GM18868 (cell line): ENCODE measurements at regions not wholly inside any gene's neighbourhood (a gene's known extent, or its start where the extent isn't known, plus 50 kb on each side); places are given as distances from the start of the nearest gene placed in this dataset.
"Not testable (repeated sequence)": the region's sequence is repeated elsewhere in the genome, so short reads cannot be mapped to it uniquely, and the experiment has no call there.

Experiments used
- ATAC-seq: cut with Tn5 transposase; IDR thresholded peaks from one replicate; pipeline ENCODE4 v1.9.1; 2021; ENCODE audit warnings: mild to moderate bottlenecking, moderate library complexity; ENCODE audit not compliant: unreplicated experiment

DNA sequence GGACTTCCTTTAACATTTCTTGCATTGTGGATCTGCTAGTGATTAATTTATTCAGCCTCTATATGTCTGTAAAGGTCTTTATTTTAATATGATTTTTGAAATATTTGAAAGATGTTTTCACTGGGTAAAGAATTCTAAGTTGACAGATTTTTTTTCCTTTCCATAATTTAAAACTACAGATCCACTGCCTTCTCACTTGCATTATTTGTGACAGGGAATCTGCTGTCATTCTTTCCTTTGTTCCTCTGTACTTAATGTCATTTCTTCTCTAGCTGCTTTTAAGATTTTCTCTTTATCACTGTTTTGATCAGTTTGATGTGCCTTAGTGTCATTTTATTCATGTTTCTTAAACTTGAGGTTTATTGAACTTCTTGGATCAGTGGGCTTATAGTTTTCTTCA is 159.9 kb downstream of the CYB561 start:
- ATAC-seq: no peak

DNA sequence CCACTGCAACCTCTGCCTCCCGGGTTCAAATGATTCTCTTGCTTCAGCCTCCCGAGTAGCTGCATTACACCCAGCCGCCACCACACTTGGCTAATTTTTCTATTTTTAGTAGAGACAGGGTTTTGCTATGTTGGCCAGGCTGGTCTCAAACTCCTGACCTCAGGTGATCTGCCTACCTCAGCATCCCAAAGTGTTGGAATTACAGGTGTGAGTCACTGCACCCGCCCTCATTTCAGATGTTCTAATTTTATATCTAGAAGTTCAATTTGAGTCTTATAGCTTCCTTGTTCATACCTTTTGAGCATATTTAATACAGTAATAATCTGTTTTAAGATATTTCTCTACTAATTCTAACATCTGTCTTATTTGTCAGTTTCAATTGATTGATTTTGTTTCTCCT is 159.1 kb downstream of the CYB561 start:
- not testable (repeated sequence) for ATAC-seq

DNA sequence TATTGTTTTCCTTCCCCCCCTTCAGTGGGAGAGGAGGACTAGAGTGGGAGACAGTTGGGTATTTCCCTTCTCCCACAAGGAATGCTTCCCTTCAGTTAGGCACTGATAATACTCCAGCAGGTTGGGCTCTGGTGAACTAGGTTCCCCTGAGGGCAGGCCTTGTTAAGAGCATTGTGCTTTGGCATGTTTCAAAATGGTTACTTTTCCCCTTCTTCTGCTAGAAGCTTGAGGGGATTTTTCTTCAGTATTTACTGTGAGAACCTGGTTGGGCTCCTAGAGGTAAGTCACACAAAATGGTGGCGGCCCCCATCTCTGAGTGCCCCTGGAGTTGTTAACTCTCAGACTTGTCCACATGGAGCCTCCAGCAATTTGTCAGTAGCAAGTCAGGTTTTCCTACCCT is 156.2 kb downstream of the CYB561 start:
- ATAC-seq: no peak

DNA sequence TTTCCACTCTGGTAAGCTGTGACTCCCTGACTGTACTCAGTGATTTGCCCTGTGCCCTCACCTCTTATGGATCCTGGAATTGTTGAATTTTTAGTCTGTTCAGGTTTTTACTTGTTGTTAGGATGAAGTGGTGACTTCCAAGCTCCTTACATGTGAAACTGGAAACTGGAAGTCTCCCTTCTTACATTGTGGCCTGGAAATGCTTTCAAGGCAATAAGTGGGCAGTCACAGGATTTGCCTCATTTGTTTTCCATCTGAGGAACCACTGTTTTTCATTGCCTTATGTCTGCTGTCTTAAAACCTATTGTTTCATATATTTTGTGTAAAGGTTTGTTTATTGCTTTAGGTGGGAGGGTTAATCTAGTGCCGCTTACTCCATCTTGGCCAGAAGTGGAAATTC is 155.8 kb downstream of the CYB561 start:
- ATAC-seq: no peak

GRCh38 chr17:63290784-63291183 is 155.3 kb downstream of the CYB561 start:
- no peak for ATAC-seq

DNA sequence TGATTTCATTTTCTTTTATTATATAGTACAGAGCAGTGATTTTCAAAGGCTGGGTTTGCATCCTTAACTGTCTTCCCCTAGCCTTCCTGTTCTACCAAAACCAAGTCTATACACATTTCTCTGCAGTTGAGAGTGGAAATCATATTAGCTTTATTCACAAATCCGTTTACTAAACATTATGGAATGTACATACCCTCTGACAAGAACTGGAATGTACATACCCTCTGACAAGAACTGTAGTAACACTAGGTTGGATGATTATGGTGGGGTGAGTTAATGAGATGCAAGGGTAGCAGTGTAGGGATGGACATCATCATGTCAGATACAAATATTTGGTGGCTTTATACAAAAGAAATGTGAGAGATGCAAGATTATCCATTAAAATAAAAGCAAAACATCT is 154.8 kb downstream of the CYB561 start:
- ATAC-seq: no peak

DNA sequence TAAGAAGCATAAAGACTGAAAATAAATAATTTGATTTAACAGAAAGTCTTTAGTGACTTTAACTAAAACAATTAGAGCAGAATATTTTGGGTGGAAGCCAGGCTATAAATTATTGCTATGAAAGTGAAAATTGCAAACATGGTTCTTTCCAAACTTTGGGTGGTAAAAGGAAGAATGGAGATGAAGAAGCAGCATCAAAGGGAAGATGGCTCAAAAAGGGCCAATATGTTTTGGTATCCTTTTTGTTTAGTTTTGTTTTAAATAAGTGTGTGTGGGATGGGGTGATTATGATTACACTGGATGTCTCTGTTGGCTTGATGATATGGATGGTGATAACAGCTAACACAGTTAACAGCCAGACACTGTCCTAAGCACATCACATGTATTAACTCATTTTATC is 153.7 kb downstream of the CYB561 start:
- no peak for ATAC-seq

- ATAC-seq: no peak
Observed at GRCh38 chr17:63293323-63294075, 152.6 kb downstream of the CYB561 start.

- no peak for ATAC-seq
Observed at GRCh38 chr17:63294776-63295175, 151.3 kb downstream of the CYB561 start.

DNA sequence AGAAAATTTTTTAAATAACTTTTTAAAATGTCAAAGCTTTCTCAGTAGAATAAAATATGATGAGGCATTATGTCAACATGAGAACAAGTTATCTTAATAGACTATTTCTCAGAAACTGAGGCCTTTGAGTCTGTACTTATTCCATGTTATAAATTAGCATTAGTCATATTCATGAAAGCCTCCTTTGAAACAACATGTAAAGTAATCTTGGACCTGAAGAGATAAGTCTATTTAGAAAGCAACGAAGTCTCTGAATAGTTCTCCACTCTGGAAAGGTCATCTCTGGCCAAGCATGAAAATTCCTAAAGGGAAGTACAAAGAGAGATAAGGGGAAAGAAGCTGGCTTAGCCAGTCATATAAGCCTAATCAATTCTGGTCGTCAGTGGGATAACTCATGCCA is 150.8 kb downstream of the CYB561 start:
- no peak for ATAC-seq

DNA sequence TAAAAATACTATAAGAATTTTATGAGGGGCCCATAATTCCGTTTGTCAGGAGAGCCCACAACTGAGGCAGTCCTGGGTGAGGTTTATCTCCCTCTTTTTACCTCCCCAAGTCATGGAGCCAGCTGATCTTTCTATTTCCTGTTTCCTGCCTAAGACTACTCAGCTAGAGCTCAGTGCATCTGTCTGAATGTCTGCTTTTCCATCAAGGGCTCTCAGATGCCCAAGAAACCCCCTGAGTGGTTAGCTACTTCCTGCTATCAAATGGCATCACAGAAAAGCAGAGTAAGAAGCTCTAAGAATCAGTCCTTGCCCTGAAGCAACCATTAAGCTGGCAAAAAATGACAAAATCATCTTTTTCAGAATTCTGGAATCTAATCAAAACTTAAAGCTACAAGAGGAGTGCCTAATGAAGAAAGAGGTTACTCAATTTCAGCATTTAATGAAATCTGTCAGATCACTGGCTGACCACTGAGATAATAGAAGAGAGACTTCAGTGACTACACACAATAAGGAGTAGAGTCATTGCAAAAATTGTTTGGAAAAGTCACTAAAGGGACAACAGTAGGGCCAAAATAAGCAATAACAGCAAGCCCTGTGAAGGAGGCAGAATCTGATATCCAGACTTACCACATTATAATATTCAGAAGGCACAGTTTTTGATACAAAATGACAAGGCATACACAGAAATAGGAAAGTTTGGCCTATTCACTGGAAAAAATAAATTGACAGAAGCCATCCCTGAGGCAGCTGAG is 150.1 kb downstream of the CYB561 start:
- ATAC-seq: no peak

DNA sequence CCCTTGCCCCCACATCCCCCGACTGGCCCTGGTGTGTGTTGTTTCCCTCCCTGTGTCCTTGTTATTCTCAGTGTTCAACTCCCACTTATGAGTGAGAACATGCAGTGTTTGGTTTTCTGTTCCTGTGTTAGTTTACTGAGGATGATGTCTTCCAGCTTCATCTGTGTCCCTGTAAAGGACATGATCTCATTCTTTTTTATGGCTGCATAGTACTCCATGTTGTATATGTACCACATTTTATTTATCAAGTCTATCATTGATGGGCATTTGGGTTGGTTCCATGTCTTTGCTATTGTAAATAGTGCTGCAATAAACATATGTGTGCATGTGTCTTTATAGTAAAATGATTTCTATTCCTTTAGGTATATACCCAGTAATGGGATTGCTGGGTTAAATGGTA is 147.2 kb downstream of the CYB561 start:
- not testable (repeated sequence) for ATAC-seq

DNA sequence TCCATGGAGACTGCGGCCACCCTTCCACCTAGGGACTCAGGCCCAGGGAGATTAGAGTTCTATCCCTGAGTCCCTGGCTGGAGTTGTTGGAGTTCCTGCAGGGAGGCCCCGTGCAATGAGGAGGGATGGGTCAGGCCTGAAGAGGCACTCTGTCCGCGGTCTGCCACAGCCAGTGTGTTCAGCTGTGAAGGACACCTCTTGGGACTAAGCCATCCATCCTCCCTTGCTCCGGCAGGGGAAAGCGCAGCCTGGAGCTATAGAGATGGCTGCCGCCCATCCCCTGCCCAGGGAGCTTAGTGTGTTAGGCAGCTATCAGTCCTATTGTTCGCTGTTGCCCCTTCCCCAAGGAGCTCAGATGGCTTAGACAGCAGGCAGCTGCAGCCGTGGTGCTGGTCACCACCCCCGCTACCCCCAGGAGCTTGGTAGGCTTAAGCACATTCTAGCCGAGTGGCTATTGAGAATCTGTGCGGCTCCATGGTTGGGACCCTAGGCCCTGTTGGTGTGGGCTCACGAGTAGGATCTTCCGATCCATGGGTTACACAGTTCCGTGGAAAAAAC is 141.3 kb downstream of the CYB561 start:
- no peak for ATAC-seq

DNA sequence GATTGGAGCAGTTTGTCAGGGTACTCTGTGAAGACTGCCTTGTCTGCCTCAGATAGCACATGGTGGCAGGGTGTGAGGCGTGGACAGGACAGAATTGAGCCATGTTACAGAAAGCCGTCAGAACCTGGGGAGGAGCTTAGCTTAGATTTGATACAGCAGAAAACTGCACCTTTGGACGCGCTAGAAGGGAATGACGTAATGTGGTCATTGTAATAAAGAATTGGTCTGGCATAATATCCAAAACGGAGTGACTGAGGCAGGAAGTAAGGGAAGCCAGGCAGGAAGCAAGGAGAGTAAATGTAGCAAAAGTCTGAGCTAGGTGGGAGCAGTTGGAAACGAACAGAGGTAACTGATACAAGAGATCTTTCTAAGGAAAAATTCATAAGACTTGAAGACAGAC is 140.2 kb downstream of the CYB561 start:
- ATAC-seq: no peak

DNA sequence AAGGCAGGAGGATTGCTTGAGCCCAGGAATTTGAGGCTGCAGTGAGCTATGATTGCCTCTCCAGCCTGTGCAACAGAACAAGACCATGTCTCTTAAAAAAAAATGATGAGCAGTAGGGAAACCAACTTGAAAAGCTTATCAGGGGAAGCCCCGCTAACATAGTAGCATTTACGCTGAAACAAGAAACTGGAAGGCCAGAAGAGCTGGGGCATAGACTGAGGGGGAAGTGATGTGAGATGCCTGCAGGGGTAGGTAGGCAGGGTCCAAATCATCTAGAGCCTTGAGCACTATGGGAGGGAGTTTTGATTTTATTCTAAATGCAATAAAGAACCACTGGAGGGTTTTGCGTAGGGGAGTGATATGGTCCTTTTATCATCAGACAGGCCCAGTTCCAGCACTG is 139.3 kb downstream of the CYB561 start:
- ATAC-seq: no peak

DNA sequence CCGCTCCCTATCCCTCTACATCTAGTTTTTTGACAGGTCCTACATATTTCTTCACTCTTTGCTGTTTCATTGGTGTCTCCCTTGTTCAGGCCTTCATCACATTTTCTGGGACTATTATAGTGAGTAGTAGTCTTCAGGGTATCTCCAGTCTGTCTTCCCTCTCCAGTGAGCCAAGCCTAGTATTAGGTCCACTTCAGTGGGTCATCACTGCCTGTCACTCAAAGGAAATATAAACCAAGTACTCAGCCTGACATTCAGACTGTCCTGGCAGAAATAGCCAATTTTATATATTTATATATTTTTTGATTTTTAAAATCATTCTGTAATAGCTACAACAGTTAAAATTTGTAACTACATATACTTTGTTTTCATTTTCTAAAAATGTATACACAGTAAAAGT is 137.8 kb downstream of the CYB561 start:
- ATAC-seq: no peak

DNA sequence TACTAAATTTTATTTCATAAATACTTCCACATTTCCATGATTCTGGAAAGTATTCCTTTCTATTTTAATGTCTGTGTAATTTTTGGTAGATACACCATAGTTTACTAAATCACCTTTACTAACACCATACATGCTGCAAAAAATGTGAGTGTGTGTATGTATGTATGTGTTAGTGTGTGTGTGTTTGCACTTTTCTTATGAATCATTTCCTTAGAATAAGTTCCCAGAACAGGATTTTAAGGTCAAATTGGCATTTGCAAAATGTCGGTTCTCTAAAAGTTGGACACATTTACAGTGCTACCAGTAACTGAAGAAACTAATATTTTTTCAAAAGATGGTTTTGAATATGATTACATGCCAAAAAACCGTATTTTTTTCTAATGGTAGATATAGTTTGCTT is 137.1 kb downstream of the CYB561 start:
- ATAC-seq: no peak

GRCh38 chr17:63311416-63311937 is 134.6 kb downstream of the CYB561 start:
- ATAC-seq: no peak

DNA sequence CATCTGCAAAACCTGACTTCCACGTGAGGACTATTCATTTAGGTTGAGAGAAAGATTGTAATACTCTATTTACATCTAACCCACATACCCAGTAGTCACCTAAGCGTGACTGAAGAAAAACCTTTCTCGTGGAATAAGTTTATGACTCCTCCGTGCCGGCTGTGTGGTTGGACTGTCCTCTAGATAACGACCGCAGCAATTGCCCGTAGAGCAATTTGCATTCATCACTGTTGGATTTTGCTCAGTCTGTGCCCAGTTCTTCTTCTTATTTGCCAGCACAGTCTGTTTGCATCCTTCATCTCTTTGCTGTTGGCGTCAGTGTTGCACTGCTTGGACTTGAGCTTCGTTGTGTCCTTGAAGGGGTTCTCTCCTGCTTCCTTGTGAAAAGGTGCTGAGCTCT is 131.3 kb downstream of the CYB561 start:
- no peak for ATAC-seq

- no peak for ATAC-seq
Observed at GRCh38 chr17:63316100-63316499, 130.0 kb downstream of the CYB561 start.

- ATAC-seq: no peak
Observed at GRCh38 chr17:63317166-63317840, 128.8 kb downstream of the CYB561 start.
